B cell (primary cell): ENCODE measurements at regions not wholly inside any gene's neighbourhood (a gene's known extent, or its start where the extent isn't known, plus 50 kb on each side); places are given as distances from the start of the nearest gene placed in this dataset.

ENCODE experiments used
- ATAC-seq: fragments of 200-7000 bp; cut with Tn5 transposase; one replicate; pipeline ENCODE4 v1.10.0; 2021; ENCODE audit warnings: low read depth, mild to moderate bottlenecking, moderate number of reproducible peaks, moderate library complexity
- CTCF ChIA-PET: fragments of 350-600 bp; sonication (Branson Sonifier 250); formaldehyde crosslinking; loops from one replicate; lab custom pipeline; 2021; ENCODE audit warnings: antibody characterized with exemption, inconsistent platforms; lab: Charles Lee
- POLR2A ChIA-PET: fragments of 350-600 bp; sonication (Branson Sonifier 250); formaldehyde crosslinking; loops from one replicate; lab custom pipeline; 2021; ENCODE audit warnings: antibody characterized with exemption; lab: Charles Lee
- DNase-seq: peaks from one replicate; pipeline ENCODE4 v3.0.0; 2013
- H2AFZ ChIP-seq: 2 replicates; pipeline ENCODE4 v1.6.1; 2012; ENCODE audit warnings: mild to moderate bottlenecking, low read depth, low read length; ENCODE audit not compliant: insufficient read depth, poor library complexity, severe bottlenecking
- H3K27ac ChIP-seq, 2 donors: 1 replicate in 1 of 2; 2 replicates in 1 of 2; pipeline ENCODE4 v1.5.1; 2012 to 2013; ENCODE audit warnings: low read length in 2 of 2, mild to moderate bottlenecking in 2 of 2, moderate library complexity in 1 of 2
- H3K27me3 ChIP-seq, 4 experiments: fragments of 200-600 bp in 1 of 4; sonication (generic) in 1 of 4; replicated peaks in 1 of 4; 1 replicate in 2 of 4; 2 replicates in 2 of 4; pipeline versions ENCODE4 v1.6.1 to v1.7.0; 2013 to 2016; ENCODE audit warnings: low read length in 3 of 4, mild to moderate bottlenecking in 2 of 4, mixed read lengths in 1 of 4, moderate library complexity in 1 of 4; ENCODE audit not compliant: insufficient read depth in 4 of 4, control insufficient read depth in 3 of 4; ENCODE audit errors: control extremely low read depth in 1 of 4
- H3K36me3 ChIP-seq, 2 experiments: replicated peaks in 1 of 2; 1 replicate in 1 of 2; 2 replicates in 1 of 2; pipeline versions ENCODE4 v1.6.1 to v1.7.1; 2013; ENCODE audit warnings: low read length in 1 of 2; ENCODE audit not compliant: insufficient read depth in 2 of 2, control insufficient read depth in 1 of 2; ENCODE audit errors: control extremely low read depth in 1 of 2, extremely low read depth in 1 of 2
- H3K4me1 ChIP-seq, 2 donors: fragments of 200-600 bp in 1 of 2; sonication (generic) in 1 of 2; 1 replicate in 1 of 2; 2 replicates in 1 of 2; pipeline versions ENCODE4 v1.5.1 to v1.6.1; 2013 to 2017; ENCODE audit warnings: low read length in 2 of 2; ENCODE audit not compliant: control insufficient read depth in 2 of 2, insufficient read depth in 2 of 2
- H3K4me2 ChIP-seq: replicated peaks from 2 replicates; pipeline ENCODE3; 2012; ENCODE audit warnings: mild to moderate bottlenecking, low read depth, low read length; ENCODE audit not compliant: poor library complexity, severe bottlenecking
- H3K4me3 ChIP-seq, 5 experiments: fragments of 200-600 bp in 1 of 5; sonication (generic) in 1 of 5; 1 replicate in 3 of 5; 2 replicates in 2 of 5; pipeline versions ENCODE4 v1.5.1 to v1.7.0; 2011 to 2016; ENCODE audit warnings: low read length in 4 of 5, mild to moderate bottlenecking in 4 of 5, low read depth in 2 of 5, control low read depth in 1 of 5, moderate library complexity in 1 of 5; ENCODE audit not compliant: insufficient read depth in 1 of 5; ENCODE audit errors: control extremely low read depth in 1 of 5, extremely low read depth in 1 of 5
- H3K79me2 ChIP-seq: fragments of 200-600 bp; sonication (generic); one replicate; pipeline ENCODE4 v1.6.0; 2016; ENCODE audit warnings: low read length; ENCODE audit not compliant: control insufficient read depth, insufficient read depth
- H3K9ac ChIP-seq: fragments of 200-600 bp; sonication (generic); 2 replicates; pipeline ENCODE4 v1.6.1; 2017; ENCODE audit warnings: mild to moderate bottlenecking, low read length, moderate library complexity
- H3K9me3 ChIP-seq, 3 donors: one replicate each; pipeline versions ENCODE4 v1.6.1 to v1.7.1; 2013; ENCODE audit warnings: low read length in 2 of 3; ENCODE audit not compliant: control insufficient read depth in 2 of 3, insufficient read depth in 1 of 3; ENCODE audit errors: control extremely low read depth in 1 of 3
- H4K20me1 ChIP-seq: 2 replicates; pipeline ENCODE4 v1.6.0; 2012; ENCODE audit warnings: mild to moderate bottlenecking, low read length; ENCODE audit not compliant: insufficient read depth, control insufficient read depth, poor library complexity, severe bottlenecking
- H3K27ac Mint-ChIP-seq: one replicate; pipeline ENCODE4 v1.8.0; 2021; ENCODE audit warnings: mixed read lengths
- H3K27me3 Mint-ChIP-seq: one replicate; pipeline ENCODE4 v1.8.0; 2021; ENCODE audit warnings: mixed read lengths
- H3K4me1 Mint-ChIP-seq: one replicate; pipeline ENCODE4 v1.8.0; 2021; ENCODE audit warnings: mixed read lengths
- H3K4me3 Mint-ChIP-seq: one replicate; pipeline ENCODE4 v1.8.0; 2021; ENCODE audit warnings: mixed read lengths
- H3K9me3 Mint-ChIP-seq: one replicate; pipeline ENCODE4 v1.8.0; 2022; ENCODE audit warnings: mixed read lengths; ENCODE audit not compliant: insufficient read depth
- EZH2 ChIP-seq: IDR thresholded peaks from 2 replicates; pipeline ENCODE4 v1.6.1; 2012; ENCODE audit warnings: borderline replicate concordance, low read depth, mild to moderate bottlenecking, moderate library complexity, low read length; ENCODE audit not compliant: insufficient read depth, poor library complexity, severe bottlenecking
- WGBS: methylation state at CpG from one replicate; pipeline ENCODE4 v1.1.5; 2013; ENCODE audit warnings: missing lambda C conversion rate; ENCODE audit not compliant: insufficient coverage; 5-methylcytosine and 5-hydroxymethylcytosine counted together
- intact Hi-C: fragments of 100-400 bp; cut with micrococcal nuclease; formaldehyde crosslinking; loops from one replicate; pipeline ENCODE4 v1.10.0; 2022
- TF ChIP-seq, protein P1 (sequence below): fragments of 200-600 bp; IDR thresholded peaks from one replicate; pipeline ENCODE4 v1.8.0; 2022; ENCODE audit warnings: antibody characterized with exemption, mild to moderate bottlenecking

DNA sequence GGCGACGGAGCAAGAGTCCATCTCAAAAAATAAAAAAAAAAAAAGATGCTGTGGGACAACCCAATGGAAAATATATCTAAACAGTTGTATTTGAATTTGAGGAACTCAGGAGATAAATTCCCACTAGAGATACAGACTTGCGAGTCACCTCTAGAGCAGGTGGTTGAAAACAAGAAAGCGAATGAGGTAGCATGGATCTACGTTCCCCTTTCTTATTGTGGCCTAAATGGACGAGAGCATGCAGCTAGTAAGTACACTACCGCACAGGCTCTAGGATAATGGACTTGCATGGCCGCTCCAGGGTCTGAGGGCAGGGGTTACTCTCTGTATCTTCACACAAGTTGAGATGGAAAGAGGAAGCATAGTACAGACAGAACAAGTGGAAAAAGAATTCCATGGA, 63.5 kb upstream of the TGFBR2 start:
- intact Hi-C loops, result no loop called here
- H3K27me3 Mint-ChIP-seq, result no peaks in the 10 kb centered on the region

DNA sequence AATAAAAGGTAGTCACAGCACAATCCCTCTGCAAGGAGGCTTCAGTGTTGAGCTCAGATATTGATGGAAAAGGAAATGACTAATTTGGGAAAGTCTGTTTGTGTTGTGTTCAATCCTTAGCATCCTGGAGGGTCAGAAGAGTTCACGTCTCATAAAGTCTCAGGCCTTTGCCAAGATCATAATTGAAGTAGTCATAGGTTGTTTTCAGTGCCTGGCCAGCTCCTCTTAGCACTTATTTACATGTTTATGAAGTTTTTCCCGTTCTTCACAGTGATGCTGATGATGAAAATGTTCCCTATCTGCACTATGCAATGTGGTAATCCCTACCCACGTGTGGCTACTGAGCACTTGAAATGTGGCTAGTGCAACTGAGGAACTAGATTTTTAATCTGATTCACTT, 61.6 kb upstream of the TGFBR2 start:
- no peak overlapping the region for H3K4me3 Mint-ChIP-seq
- H3K36me3 ChIP-seq, result no peaks in the 10 kb centered on the region
- CTCF ChIA-PET, result no interaction called here
- H3K4me1 ChIP-seq, result no peaks in the 10 kb centered on the region
- no peak for ATAC-seq
- H3K79me2 ChIP-seq, result no peaks in the 10 kb centered on the region
- POLR2A ChIA-PET, result no interaction called here
- no peak overlapping the region for H3K9ac ChIP-seq
- no peaks in the 10 kb centered on the region for H4K20me1 ChIP-seq
- peaks cover 0 to 3% (median 0%) of the 10 kb centered on the region in 3 donors for H3K9me3 ChIP-seq
- peaks cover 3% of the 10 kb centered on the region for H3K4me1 Mint-ChIP-seq
- no peak overlapping the region for H3K27ac Mint-ChIP-seq
- H2AFZ ChIP-seq, result no peak overlapping the region
- no peaks in the 10 kb centered on the region for H3K27me3 ChIP-seq
- no peak for DNase-seq
- no peak overlapping the region for H3K27ac ChIP-seq
- no peak overlapping the region for H3K4me2 ChIP-seq
- intact Hi-C loops, result no loop called here
- H3K27me3 Mint-ChIP-seq, result no peaks in the 10 kb centered on the region
- TF ChIP-seq, protein P1, sequence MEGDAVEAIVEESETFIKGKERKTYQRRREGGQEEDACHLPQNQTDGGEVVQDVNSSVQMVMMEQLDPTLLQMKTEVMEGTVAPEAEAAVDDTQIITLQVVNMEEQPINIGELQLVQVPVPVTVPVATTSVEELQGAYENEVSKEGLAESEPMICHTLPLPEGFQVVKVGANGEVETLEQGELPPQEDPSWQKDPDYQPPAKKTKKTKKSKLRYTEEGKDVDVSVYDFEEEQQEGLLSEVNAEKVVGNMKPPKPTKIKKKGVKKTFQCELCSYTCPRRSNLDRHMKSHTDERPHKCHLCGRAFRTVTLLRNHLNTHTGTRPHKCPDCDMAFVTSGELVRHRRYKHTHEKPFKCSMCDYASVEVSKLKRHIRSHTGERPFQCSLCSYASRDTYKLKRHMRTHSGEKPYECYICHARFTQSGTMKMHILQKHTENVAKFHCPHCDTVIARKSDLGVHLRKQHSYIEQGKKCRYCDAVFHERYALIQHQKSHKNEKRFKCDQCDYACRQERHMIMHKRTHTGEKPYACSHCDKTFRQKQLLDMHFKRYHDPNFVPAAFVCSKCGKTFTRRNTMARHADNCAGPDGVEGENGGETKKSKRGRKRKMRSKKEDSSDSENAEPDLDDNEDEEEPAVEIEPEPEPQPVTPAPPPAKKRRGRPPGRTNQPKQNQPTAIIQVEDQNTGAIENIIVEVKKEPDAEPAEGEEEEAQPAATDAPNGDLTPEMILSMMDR, result no peak
- no peak for TF ChIP-seq EZH2
- no peaks in the 10 kb centered on the region for H3K9me3 Mint-ChIP-seq
- H3K4me3 ChIP-seq, result no peak overlapping the region
- 100% methylated on average over 2 of the region's 3 CpGs for WGBS

More for the DNA sequence above, 63.5 kb upstream of the TGFBR2 start:
- Histone ChIP-seq H3K9me3 (no peaks in the 10 kb centered on the region), H3K27me3 (no peaks in the 10 kb centered on the region), H3K4me2 (no peak overlapping the region), H3K4me3 (no peak overlapping the region), H2AFZ (no peak overlapping the region), H3K36me3 (no peaks in the 10 kb centered on the region), H3K79me2 (no peaks in the 10 kb centered on the region), H3K27ac (no peak overlapping the region), H3K4me1 (no peaks in the 10 kb centered on the region), H4K20me1 (no peaks in the 10 kb centered on the region), H3K9ac (no peak overlapping the region)
- POLR2A ChIA-PET, result no interaction called here
- WGBS, result 94% methylated on average over 6 of the region's 8 CpGs
- Mint-ChIP-seq H3K27ac (no peak overlapping the region), H3K9me3 (no peaks in the 10 kb centered on the region), H3K4me1 (peaks cover 3% of the 10 kb centered on the region), H3K4me3 (no peak overlapping the region)
- ATAC-seq (no peak), DNase-seq (no peak)
- TF ChIP-seq, protein P1, result no peak
- no peak for TF ChIP-seq EZH2
- CTCF ChIA-PET, result interaction anchor here (1.7 kb wide), 1 partner anchor 14 kb away, joined by 7 read pairs; no protein-coding TSS in a partner anchor
